Neutrophil (primary cell): ENCODE measurements at regions not wholly inside any gene's neighbourhood (a gene's known extent, or its start where the extent isn't known, plus 50 kb on each side); places are given as distances from the start of the nearest gene placed in this dataset.

Experiments used
- H3K27ac ChIP-seq: fragments of 200-600 bp; sonication (generic); 2 replicates; pipeline ENCODE4 v1.5.1; 2016; ENCODE audit warnings: mild to moderate bottlenecking, moderate library complexity
- H3K27me3 ChIP-seq: fragments of 200-600 bp; sonication (generic); 2 replicates; pipeline ENCODE4 v1.6.0; 2016; ENCODE audit warnings: mild to moderate bottlenecking
- H3K36me3 ChIP-seq: fragments of 200-600 bp; sonication (generic); 2 replicates; pipeline ENCODE4 v1.5.1; 2017
- H3K4me1 ChIP-seq, 2 experiments: fragments of 200-600 bp in 1 of 2; sonication (generic) in 1 of 2; 1 replicate in 1 of 2; 2 replicates in 1 of 2; pipeline versions ENCODE4 v1.5.1 to v1.6.1; 2013 to 2016; ENCODE audit warnings: low read depth in 1 of 2, low read length in 1 of 2, mild to moderate bottlenecking in 1 of 2, moderate library complexity in 1 of 2; ENCODE audit not compliant: control insufficient read depth in 1 of 2, insufficient read depth in 1 of 2
- H3K4me3 ChIP-seq, 2 experiments: fragments of 200-600 bp in 1 of 2; sonication (generic) in 1 of 2; 1 replicate in 1 of 2; 2 replicates in 1 of 2; pipeline ENCODE4 v1.5.1; 2013 to 2016; ENCODE audit warnings: low read depth in 1 of 2, low read length in 1 of 2, mild to moderate bottlenecking in 1 of 2, moderate library complexity in 1 of 2
- H3K9me3 ChIP-seq: fragments of 200-600 bp; sonication (generic); 2 replicates; pipeline ENCODE4 v1.5.1; 2016
- CTCF ChIP-seq: fragments of 200-600 bp; sonication (generic); IDR thresholded peaks from 2 replicates; pipeline ENCODE4 v1.5.1; 2016; ENCODE audit warnings: antibody characterized with exemption

DNA sequence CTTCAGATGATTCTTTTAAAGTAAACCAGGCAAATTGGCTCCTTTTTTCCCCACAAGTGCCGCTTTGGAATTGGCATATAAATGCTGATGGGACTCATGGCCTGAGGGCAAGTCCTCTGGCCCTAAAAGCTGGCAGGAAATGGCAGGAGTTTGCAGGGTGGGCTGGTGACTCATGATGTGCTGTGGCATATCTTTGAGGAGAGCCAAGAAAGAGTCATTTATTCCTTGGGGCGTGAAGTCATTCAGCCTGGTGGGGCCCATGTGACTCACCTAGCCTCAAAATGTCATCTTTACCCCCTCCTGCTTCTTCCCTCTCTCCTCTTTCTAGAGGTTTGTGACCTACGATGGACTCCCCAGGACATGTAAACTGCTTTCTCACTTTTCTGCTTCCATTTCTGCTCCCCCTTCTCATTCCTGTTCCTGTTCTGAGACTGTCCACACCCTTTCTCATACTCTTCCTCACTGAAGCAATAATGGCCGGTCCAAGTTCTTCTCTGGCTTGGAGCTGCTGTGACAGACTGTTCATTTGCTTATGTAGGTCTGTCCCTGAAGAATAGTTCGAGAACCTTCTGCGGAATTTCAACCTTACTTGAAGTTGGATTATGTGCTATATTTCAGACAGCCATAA, 326.1 kb downstream of the SATB1 start:
- Histone ChIP-seq H3K4me1 (no peaks in the 10 kb centered on the region), H3K4me3 (no peak overlapping the region), H3K27ac (no peak overlapping the region), H3K9me3 (no peaks in the 10 kb centered on the region), H3K36me3 (no peaks in the 10 kb centered on the region), H3K27me3 (no peaks in the 10 kb centered on the region)
- TF ChIP-seq CTCF = no peak

- no peak for TF ChIP-seq CTCF
- Histone ChIP-seq H3K9me3 (no peaks in the 10 kb centered on the region), H3K27ac (no peak overlapping the region), H3K36me3 (no peaks in the 10 kb centered on the region), H3K4me3 (no peak overlapping the region), H3K27me3 (no peaks in the 10 kb centered on the region), H3K4me1 (no peaks in the 10 kb centered on the region)
These were observed 327.1 kb downstream of the SATB1 start for GRCh38 chr3:18097989-18098388.

DNA sequence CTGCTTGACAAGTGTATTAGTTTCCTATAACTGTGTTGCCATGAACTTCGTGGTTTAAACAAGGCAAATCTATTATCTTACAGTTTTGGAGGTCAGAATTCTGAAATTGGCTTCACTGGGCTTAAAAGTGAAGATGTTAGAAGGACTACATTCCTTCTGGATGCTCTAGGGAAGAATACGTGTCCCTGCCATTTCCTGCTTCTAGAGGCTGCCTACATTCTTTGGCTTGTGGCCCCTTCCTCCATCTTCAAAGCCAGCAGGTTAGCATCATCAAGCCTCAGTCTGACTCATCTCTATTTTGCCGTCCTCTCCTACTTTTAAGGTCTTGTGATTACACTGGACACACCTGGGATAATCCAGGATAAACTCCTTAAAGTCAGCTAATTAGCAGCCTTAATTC, 327.7 kb downstream of the SATB1 start:
- no peaks in the 10 kb centered on the region for H3K36me3 ChIP-seq
- H3K9me3 ChIP-seq = no peaks in the 10 kb centered on the region
- no peaks in the 10 kb centered on the region for H3K27me3 ChIP-seq
- TF ChIP-seq CTCF = no peak
- H3K4me1 ChIP-seq = no peaks in the 10 kb centered on the region
- no peak overlapping the region for H3K27ac ChIP-seq
- H3K4me3 ChIP-seq = no peak overlapping the region

DNA sequence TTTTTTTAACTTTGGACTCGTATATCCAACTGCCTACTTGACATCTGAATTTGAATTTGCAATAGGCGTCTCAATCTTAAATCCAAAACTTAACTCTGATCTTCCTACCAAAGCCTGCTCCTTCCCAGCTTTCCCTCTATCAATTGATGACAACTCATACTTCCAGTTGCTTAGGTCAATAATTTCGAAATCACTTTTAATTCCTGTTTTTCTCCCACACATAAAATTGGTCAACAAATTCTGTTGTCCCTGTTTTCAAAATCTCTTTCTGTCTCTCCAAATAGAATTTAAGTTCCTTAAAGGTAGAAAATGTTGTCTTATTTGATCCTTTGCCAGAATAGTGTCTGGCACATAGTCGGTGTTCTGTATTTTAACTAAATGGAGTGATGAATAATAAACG, 332.4 kb downstream of the SATB1 start:
- no peaks in the 10 kb centered on the region for H3K27me3 ChIP-seq
- no peaks in the 10 kb centered on the region for H3K9me3 ChIP-seq
- H3K4me3 ChIP-seq = no peak overlapping the region
- TF ChIP-seq CTCF = no peak
- no peaks in the 10 kb centered on the region for H3K4me1 ChIP-seq
- H3K36me3 ChIP-seq = no peaks in the 10 kb centered on the region
- H3K27ac ChIP-seq = no peak overlapping the region

- H3K9me3 ChIP-seq = no peaks in the 10 kb centered on the region
- TF ChIP-seq CTCF = no peak
- no peaks in the 10 kb centered on the region for H3K27me3 ChIP-seq
- no peak overlapping the region for H3K4me3 ChIP-seq
- no peaks in the 10 kb centered on the region for H3K4me1 ChIP-seq
- H3K36me3 ChIP-seq = no peaks in the 10 kb centered on the region
- H3K27ac ChIP-seq = no peak overlapping the region
These were observed 334.8 kb downstream of the SATB1 start for GRCh38 chr3:18090377-18090776.

DNA sequence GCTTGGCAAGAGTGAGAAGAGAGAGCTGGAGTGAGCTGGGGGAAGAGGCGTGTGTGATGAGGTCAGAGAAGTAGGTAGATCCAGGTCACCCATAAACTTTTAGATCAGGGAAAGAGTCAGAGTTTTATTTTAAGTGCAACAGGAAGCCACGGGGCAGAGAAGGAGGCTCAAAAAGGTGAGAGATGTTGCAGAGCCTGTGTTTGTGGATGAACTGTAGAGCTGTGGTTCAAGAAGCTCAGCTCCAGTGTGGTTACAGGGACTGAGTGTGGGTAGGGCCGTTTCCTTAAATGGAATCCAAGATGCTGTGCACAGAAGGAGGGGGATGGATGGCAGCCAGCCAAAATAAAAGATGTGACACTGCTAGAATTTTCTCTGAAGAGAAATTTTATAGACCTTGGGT, 337.2 kb downstream of the SATB1 start:
- no peaks in the 10 kb centered on the region for H3K9me3 ChIP-seq
- H3K27ac ChIP-seq = no peak overlapping the region
- H3K27me3 ChIP-seq = no peaks in the 10 kb centered on the region
- no peaks in the 10 kb centered on the region for H3K36me3 ChIP-seq
- H3K4me1 ChIP-seq = no peaks in the 10 kb centered on the region
- TF ChIP-seq CTCF = no peak
- no peak overlapping the region for H3K4me3 ChIP-seq
